ENCODE measurements at regions not wholly inside any gene's neighbourhood (a gene's known extent, or its start where the extent isn't known, plus 50 kb on each side); places are given as distances from the start of the nearest gene placed in this dataset.

DNA sequence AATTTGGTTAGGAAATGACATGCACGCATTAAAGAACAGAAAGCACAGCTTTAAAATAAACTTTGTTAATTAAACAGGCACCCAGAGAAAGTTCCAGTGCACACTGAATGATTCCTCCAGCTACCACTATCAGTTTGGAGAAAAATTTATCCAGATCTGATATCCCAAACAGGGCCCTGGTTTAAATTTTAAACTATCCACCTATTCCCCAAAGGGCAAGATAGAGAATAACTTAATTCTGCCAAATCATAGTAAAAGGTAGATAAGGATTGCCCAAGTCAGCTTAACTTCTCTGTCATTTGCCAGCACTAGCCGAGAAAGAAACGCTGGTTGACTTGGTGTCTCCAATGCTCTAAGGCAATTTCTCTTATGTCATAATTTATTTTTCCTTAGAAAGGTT lies 321.9 kb upstream of the PKDCC start:
- DNase-seq (ENCODE audit: low spot score in 2 of 2) (no peak), FAIRE-seq (no peak)

DNA sequence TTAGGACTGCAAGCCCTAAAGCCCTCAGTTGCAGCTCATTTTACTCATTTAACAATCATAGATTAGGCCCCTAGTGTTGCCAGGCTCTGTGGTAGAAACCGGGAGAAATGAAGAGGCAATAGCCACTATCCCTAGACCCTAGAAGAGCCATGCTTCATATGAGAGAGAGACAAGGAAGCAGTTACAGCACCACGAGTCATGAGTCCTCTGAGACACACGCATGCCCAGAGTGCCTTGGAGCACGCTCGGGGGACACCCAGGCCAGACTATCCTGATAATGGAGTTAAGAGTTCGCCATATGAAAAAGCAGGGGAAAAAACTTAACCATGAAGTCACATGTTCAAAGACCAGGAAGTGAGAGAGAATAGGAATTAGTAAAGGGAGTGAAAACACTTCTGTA lies 321.5 kb upstream of the PKDCC start:
- DNase-seq (ENCODE audit: low spot score in 2 of 2) (no peak), FAIRE-seq (no peak)

GRCh38 chr2:41727152-41727551 lies 320.7 kb upstream of the PKDCC start:
- FAIRE-seq (no peak), DNase-seq (ENCODE audit: low spot score in 2 of 2) (no peak)

- FAIRE-seq: no peak
- DNase-seq (ENCODE audit: low spot score in 2 of 2): no peak
These were observed 320.1 kb upstream of the PKDCC start for GRCh38 chr2:41727711-41728110.

GRCh38 chr2:41728788-41729338 lies 319.0 kb upstream of the PKDCC start:
- no peak for DNase-seq (ENCODE audit: low spot score in 2 of 2)
- no peak for FAIRE-seq

DNA sequence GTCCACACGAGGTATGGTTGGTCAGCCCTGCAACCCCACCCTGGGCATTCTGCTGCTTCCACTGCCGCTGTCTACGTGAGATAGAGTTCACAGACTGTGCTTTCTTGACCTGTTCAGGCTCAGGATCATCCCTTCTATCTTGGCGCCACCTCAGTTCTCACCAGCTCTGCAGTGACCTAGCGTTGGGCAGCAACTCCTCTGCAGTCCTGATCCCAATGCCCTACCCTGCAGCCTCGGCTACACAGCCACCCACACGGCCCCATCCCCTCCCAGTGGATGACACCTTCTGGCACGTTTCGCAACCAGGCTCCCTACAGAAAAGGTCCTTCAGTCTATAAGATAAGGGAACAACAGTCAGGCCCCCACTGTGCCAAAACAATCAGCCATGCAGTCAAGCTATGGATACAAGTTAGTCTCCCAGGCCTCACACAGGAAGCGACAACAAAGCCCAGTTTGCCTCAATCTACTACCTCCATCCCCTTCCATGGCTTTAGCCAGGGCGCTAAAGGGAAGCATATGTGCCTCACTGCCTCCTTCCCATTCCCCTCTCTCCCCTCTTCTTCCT lies 317.9 kb upstream of the PKDCC start:
- DNase-seq (ENCODE audit: low spot score in 2 of 2) (no peak), FAIRE-seq (no peak)

DNA sequence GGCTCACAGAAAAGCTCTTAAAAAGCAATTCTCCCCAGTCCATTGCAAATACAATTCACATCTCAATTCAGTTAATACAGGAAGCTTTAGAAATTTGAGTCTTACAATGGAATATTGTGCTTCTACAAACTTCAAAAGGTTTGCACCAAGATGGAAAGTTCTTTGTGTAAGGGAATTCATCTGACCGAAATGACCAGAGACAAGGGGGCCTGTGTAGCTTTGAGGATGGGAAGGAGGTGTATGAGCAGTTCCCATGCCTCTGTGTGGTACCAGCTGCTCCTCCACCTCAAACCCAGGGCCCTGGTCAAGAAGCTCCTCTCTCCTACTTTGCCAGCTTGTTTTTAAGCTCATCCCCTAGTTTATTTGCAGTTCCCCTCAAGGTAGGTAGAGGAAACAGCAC lies 312.8 kb upstream of the PKDCC start:
- no peak for DNase-seq (ENCODE audit: low spot score in 2 of 2)
- no peak for FAIRE-seq

GRCh38 chr2:41735476-41735875 lies 312.3 kb upstream of the PKDCC start:
- DNase-seq (ENCODE audit: low spot score in 2 of 2) (no peak), FAIRE-seq (no peak)

DNA sequence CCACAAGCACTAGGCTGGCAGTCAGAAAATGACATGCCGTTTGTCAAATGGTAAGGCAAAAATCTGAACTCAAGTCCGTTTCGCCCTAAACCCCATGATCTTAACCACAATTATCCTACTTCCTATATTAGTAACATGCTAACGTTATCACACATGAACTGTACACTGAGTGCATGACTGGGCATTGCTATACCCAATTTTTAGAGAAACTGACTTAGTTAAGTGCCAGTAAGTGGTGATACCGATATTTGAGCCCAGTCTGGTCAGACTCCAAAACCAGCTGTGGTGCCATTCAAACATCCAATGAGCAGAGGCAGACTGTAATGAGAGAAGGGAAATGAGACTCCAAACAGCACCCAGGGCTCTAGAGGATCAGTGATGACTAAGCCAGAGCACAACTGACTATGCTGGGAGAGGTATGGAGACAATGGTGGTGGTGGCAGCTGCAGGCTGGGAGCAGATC lies 311.7 kb upstream of the PKDCC start:
- FAIRE-seq (no peak), DNase-seq (ENCODE audit: low spot score in 2 of 2) (no peak)

- DNase-seq (ENCODE audit: low spot score in 2 of 2) (no peak), FAIRE-seq (no peak)
These were observed 311.2 kb upstream of the PKDCC start for GRCh38 chr2:41736586-41736985.

- no peak for FAIRE-seq
- no peak for DNase-seq (ENCODE audit: low spot score in 2 of 2)
These were observed 309.9 kb upstream of the PKDCC start for GRCh38 chr2:41737888-41738287.

DNA sequence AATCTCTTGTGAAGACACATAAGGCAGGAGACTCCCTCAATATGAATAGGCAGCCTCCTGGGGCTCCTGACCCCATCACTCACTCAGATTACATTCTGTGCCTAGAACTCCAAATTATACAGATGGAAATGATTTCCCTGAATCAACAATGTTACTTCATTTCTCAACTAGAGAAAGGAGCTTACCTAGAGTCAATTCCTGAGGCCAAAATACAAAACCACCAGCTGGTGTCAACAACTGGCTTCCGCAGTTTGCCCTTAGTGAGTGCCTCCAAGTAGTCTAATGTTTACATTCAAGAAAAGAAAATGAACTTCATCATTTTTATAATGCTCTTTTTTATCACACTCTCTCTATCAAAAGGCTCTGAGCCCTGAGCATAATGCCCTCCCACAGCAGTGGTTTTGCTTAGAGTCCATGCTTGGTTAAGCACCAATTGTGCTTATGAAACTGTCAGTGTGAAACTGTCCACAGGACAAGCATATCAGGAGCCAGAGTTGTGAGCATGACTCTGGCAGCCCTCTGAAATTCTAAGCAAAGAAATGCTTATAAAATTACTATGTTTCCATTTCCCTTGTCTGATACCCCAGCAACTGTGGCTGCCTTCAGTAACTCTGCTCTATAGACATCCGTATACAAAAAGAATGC lies 305.7 kb upstream of the PKDCC start:
- DNase-seq (ENCODE audit: low spot score in 2 of 2) (no peak), FAIRE-seq (no peak)

- no peak for DNase-seq (ENCODE audit: low spot score in 2 of 2)
- no peak for FAIRE-seq
These were observed 304.5 kb upstream of the PKDCC start for GRCh38 chr2:41743324-41743723.

DNA sequence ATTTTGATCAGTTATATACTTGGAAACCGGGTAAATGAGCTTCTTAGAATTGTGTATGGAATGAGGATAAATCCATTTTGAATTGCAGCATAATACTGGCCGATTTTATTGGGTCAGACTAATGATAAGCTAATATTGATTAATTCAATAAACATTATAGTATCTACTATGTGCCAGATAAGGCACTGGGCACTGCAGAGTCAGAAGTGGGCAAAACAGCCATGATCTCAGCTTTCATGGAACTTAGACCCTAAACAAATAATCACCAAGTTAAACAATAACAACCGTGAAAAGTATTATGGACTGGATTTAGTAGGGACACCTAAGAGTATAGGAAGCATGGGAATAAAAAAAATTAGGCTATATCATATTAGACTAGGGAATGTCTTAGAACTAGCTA lies 297.0 kb upstream of the PKDCC start:
- no peak for DNase-seq (ENCODE audit: low spot score in 2 of 2)

DNA sequence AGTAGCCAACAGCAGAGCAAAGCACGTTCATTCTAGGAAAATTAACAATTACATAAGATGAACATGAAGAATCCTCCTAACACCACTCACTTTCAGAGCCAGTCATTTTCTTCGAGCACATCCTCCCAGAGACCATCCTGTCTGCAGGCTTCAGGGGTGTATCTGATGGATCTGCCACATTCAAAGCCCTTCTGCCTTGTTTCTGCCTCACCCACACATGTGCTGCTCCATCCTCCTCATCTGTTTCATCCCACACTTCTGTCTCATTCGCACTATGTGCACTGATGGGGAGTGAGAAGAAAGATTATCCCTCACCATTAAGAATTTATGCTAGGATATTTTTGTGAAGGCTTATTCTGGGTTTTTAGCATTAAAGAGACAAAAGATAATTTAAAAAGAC lies 287.9 kb upstream of the PKDCC start:
- FAIRE-seq (no peak), DNase-seq (ENCODE audit: low spot score in 2 of 2) (peak in 1 of 2 donors; percentile 9)

More for the DNA sequence above, 297.0 kb upstream of the PKDCC start:
- FAIRE-seq: no peak

DNA sequence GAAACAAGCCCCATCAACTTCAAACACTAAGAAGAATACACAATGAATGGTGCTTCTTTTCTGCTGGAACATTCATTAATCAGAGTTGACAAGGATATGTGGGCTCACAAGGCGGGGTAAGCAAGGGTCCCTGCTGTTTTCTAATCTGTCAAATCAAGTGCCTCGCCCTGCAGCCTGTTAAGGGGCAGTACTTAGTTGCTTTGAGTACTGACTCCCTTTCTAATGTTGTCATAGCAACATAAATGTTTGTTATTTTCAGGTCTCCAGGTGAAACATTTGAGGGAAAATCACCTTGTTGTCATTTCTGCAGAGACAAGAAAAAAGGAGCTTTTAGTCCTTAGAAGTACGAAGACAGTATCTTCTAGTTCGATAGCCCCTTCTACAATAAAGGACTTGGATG lies 284.7 kb upstream of the PKDCC start:
- no peak for FAIRE-seq

GRCh38 chr2:41764131-41764530 lies 283.7 kb upstream of the PKDCC start:
- FAIRE-seq (no peak), DNase-seq (ENCODE audit: low spot score in 2 of 2) (no peak)

More for the DNA sequence above, 284.7 kb upstream of the PKDCC start:
- no peak for DNase-seq (ENCODE audit: low spot score in 2 of 2)

- no peak for DNase-seq (ENCODE audit: low spot score in 2 of 2)
- no peak for FAIRE-seq
These were observed 282.9 kb upstream of the PKDCC start for GRCh38 chr2:41764919-41765318.

DNA sequence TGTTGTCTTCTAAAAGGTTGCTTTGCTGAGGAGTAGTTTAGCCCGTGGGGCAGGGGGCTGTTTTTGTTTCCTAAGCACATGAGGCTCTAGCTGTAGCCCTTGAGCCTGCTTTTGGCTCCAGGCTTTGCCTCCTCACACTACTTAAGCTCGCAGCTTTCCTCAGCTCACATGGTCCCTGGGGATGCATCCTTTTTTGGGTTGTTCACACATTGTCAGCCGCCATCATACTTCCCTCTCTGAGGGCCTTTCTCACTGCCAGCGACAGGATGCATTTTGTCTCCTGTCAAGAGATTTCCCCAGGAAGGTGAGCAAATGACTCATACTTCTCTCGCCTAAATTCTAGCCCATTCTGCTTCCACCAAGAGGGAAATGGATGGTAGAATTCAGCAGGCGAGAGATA lies 279.5 kb upstream of the PKDCC start:
- DNase-seq (ENCODE audit: low spot score in 2 of 2) (no peak), FAIRE-seq (no peak)

DNA sequence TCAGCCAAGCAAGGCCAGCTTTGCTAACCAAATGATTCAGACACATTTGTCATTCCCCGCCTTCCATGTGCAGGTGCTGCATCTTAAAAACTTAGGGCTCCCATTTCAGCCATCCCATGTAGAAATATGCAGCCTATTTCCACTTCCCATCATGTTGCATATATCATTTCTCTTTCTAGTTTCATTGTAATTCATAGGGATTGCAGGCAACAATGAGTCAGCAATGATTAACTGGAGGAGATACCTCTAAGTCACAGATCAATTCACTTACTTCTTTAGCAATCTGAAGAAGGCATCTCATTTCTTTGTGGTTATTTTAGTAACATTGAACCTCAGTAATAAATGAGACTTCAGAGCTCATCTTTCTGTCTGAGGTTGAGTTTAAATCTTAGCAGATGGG lies 276.1 kb upstream of the PKDCC start:
- DNase-seq (ENCODE audit: low spot score in 2 of 2): no peak
- no peak for FAIRE-seq

- no peak for FAIRE-seq
These were observed 275.1 kb upstream of the PKDCC start for GRCh38 chr2:41772697-41773096.

DNA sequence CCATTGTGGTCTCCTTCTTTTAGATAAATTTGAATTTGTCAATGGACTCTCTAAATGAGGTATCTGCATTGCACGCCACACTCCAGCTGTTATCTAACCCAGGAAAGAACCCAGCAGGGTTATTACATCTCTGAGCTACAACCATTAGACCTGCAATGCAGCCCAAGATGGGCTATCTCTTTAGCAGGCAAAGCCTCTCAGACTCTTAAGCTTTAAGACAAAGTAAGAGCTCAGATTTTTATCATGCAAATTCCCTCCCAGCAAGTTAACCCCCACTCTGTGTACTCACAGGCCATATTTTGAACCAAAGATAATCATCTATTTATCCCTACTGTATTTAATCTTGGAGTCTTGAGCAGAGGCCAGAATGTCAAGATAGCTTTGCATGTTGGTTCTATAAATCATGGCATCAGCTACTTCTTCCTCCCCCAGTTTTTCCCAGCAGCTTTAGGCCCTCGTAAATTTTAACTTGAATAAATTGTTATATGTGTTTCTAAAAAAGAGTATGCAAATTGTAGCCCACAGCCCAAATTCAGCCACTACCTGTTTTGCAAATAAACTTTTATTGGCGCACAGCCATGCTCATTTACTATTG lies 273.7 kb upstream of the PKDCC start:
- FAIRE-seq: no peak
- no peak for DNase-seq (ENCODE audit: low spot score in 2 of 2)

More at GRCh38 chr2:41772697-41773096, 275.1 kb upstream of the PKDCC start:
- no peak for DNase-seq (ENCODE audit: low spot score in 2 of 2)
